ENCODE measurements at regions not wholly inside any gene's neighbourhood (a gene's known extent, or its start where the extent isn't known, plus 50 kb on each side); places are given as distances from the start of the nearest gene placed in this dataset.

DNA sequence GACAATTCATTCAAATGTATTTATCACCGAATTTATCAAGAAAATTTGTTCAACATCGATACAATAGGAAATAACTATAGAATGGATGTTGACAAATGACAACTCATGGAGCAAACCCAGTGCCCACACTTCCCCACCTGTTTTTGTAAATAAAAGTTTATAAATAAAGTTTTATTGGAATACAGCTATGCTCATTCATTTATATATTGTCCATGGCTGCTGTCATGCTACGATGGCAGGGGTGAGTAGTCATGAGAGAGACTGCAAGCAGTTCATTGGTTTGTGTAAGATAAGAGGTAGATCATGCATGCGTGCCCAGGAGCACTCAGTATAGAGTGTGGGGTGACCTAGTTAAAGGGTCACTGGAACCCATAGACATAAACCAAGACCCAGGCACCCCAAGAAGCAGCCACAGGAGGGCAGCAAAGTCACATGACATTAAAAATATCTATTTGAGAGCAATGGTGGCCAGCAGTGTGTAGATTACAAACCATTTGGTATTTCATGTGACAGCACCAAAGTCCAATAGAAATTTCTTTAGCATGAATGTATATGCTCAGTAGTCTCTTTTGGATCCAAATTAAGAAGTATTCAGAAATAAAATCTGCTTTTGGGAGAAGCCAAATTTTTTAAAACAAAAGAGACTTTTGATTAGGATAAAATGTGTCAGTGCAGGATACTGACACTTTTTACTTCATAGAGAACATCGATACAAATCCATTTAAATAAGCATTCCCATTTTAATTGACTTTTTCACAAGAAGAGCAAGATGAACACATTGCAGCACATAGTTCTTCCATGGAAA is 794.8 kb downstream of the MCTP2 start:
- Mint-ChIP-seq H3K27ac (ENCODE audit: low read depth, unreplicated experiment) (no peak overlapping the region), H3K4me1 (ENCODE audit: insufficient read depth, unreplicated experiment) (no peaks in the 10 kb centered on the region), H3K9me3 (ENCODE audit: unreplicated experiment) (no peaks in the 10 kb centered on the region), H3K36me3 (ENCODE audit: insufficient read depth, unreplicated experiment) (no peaks in the 10 kb centered on the region), H3K4me3 (ENCODE audit: unreplicated experiment) (no peak overlapping the region), H3K27me3 (ENCODE audit: insufficient read depth, unreplicated experiment) (no peaks in the 10 kb centered on the region)
- ChIA-PET POLR2A (no interaction called here), CTCF (interaction anchor here (0.7 to 3.2 kb wide), 18 partner anchors 31 to 1309 kb away, joined by 3 to 25 read pairs (median 4); no protein-coding TSS in a partner anchor)
- no TSS peak for BruUV-seq (replicated peaks)
- TF ChIP-seq, protein P1, sequence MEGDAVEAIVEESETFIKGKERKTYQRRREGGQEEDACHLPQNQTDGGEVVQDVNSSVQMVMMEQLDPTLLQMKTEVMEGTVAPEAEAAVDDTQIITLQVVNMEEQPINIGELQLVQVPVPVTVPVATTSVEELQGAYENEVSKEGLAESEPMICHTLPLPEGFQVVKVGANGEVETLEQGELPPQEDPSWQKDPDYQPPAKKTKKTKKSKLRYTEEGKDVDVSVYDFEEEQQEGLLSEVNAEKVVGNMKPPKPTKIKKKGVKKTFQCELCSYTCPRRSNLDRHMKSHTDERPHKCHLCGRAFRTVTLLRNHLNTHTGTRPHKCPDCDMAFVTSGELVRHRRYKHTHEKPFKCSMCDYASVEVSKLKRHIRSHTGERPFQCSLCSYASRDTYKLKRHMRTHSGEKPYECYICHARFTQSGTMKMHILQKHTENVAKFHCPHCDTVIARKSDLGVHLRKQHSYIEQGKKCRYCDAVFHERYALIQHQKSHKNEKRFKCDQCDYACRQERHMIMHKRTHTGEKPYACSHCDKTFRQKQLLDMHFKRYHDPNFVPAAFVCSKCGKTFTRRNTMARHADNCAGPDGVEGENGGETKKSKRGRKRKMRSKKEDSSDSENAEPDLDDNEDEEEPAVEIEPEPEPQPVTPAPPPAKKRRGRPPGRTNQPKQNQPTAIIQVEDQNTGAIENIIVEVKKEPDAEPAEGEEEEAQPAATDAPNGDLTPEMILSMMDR (IDR thresholded peaks at IDR 0.05; ENCODE audit: unreplicated experiment) = peak; percentile 78
- DNase-seq (ENCODE audit: unreplicated experiment) = peak; percentile 73
- intact Hi-C loops (cut with micrococcal nuclease) = loop anchor here (1.0 to 10.0 kb wide), 8 partner anchors 171 to 1861 kb away; no protein-coding TSS in a partner anchor

DNA sequence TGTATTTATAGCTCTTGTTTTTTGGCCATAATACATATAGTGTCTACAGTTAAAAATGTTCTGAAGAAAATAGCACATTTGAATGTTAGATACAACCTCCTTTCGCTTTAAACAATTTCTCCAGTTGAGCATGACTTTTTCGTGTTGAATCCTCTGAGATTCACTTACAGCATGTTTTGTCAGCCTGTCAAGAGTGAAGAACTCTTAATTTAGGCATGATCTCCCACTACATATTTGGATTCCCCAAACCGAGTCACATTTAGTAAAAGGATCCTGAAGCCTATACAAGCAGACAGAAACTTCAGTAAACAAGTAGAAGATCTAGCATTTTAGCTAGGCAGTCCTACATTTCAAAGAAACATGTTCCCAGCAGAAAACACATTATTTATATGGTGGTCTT is 796.6 kb downstream of the MCTP2 start:
- Mint-ChIP-seq H3K4me1 (ENCODE audit: insufficient read depth, unreplicated experiment) (no peaks in the 10 kb centered on the region), H3K27me3 (ENCODE audit: insufficient read depth, unreplicated experiment) (no peaks in the 10 kb centered on the region), H3K36me3 (ENCODE audit: insufficient read depth, unreplicated experiment) (no peaks in the 10 kb centered on the region), H3K9me3 (ENCODE audit: unreplicated experiment) (no peaks in the 10 kb centered on the region), H3K27ac (ENCODE audit: low read depth, unreplicated experiment) (no peak overlapping the region), H3K4me3 (ENCODE audit: unreplicated experiment) (no peak overlapping the region)
- intact Hi-C loops (cut with micrococcal nuclease) = loop anchor here (5.0 to 10.0 kb wide), 6 partner anchors 169 to 1859 kb away; no protein-coding TSS in a partner anchor
- TF ChIP-seq, protein P1 (IDR thresholded peaks at IDR 0.05; ENCODE audit: unreplicated experiment) = no peak
- no peak for DNase-seq (ENCODE audit: unreplicated experiment)
- POLR2A ChIA-PET = interaction anchor here (1.2 kb wide), 1 partner anchor 358 kb away, joined by 4 read pairs; no protein-coding TSS in a partner anchor
- CTCF ChIA-PET = interaction anchor here (0.6 to 1.5 kb wide), 4 partner anchors 18 to 262 kb away, joined by 3 to 5 read pairs (median 4); no protein-coding TSS in a partner anchor
- no TSS peak for BruUV-seq (replicated peaks)

DNA sequence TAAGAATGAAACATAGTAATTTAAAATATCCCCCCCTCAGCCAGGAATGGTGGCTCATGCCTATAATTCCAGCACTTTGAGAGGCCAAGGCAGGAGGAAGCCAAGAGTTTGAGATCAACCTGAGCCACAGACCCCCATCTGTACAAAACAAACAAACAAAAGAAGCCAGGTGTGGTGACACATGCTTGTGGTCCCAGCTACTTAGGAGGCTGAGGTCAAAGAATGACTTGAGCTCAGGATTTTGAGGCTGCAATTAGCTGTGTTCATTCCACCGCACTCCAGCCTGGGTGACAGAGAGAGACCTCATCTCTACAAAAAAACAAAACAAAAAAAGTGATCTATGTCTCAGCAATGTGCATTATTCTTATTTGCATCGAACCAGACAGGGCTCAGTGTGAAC is 800.8 kb downstream of the MCTP2 start:
- Mint-ChIP-seq H3K9me3 (ENCODE audit: unreplicated experiment) (no peaks in the 10 kb centered on the region), H3K36me3 (ENCODE audit: insufficient read depth, unreplicated experiment) (no peaks in the 10 kb centered on the region), H3K4me3 (ENCODE audit: unreplicated experiment) (no peak overlapping the region), H3K27me3 (ENCODE audit: insufficient read depth, unreplicated experiment) (no peaks in the 10 kb centered on the region), H3K4me1 (ENCODE audit: insufficient read depth, unreplicated experiment) (no peaks in the 10 kb centered on the region), H3K27ac (ENCODE audit: low read depth, unreplicated experiment) (no peak overlapping the region)
- POLR2A ChIA-PET = no interaction called here
- DNase-seq (ENCODE audit: unreplicated experiment) = no peak
- CTCF ChIA-PET = interaction anchor here (1.2 kb wide), 1 partner anchor 10 kb away, joined by 3 read pairs; no protein-coding TSS in a partner anchor
- intact Hi-C loops (cut with micrococcal nuclease) = no loop called here
- TF ChIP-seq, protein P1 (IDR thresholded peaks at IDR 0.05; ENCODE audit: unreplicated experiment) = no peak
- BruUV-seq (replicated peaks) = no TSS peak

DNA sequence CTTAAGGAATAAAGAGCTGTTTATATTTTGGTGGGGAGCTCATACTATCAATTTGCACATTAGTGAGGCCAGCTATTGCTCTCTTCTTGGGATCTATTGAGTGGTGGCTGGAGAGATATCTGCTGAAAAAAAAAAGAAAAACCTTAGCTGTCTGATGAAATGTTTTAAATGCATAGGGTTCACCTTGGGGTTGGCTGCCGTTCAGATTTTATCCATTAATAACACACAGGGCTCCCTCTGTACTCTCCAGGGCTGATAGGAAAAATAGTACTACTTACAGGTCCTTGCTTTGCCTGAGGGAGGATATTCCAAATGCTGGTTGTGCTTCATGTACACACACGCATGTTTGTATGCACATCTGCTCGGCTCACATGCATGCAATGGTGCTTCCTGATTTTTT is 803.7 kb downstream of the MCTP2 start:
- Mint-ChIP-seq H3K4me3 (ENCODE audit: unreplicated experiment) (no peak overlapping the region), H3K27ac (ENCODE audit: low read depth, unreplicated experiment) (no peak overlapping the region), H3K4me1 (ENCODE audit: insufficient read depth, unreplicated experiment) (no peaks in the 10 kb centered on the region), H3K9me3 (ENCODE audit: unreplicated experiment) (no peaks in the 10 kb centered on the region), H3K27me3 (ENCODE audit: insufficient read depth, unreplicated experiment) (no peaks in the 10 kb centered on the region), H3K36me3 (ENCODE audit: insufficient read depth, unreplicated experiment) (no peaks in the 10 kb centered on the region)
- POLR2A ChIA-PET = interaction anchor here (1.0 kb wide), 1 partner anchor 70 kb away, joined by 4 read pairs; no protein-coding TSS in a partner anchor
- TF ChIP-seq, protein P1 (IDR thresholded peaks at IDR 0.05; ENCODE audit: unreplicated experiment) = no peak
- CTCF ChIA-PET = interaction anchor here (1.0 kb wide), 1 partner anchor 11 kb away, joined by 5 read pairs; no protein-coding TSS in a partner anchor
- intact Hi-C loops (cut with micrococcal nuclease) = no loop called here
- no peak for DNase-seq (ENCODE audit: unreplicated experiment)
- no TSS peak for BruUV-seq (replicated peaks)

All from MCF 10A (cell line).